ENCODE measurements at regions not wholly inside any gene's neighbourhood (a gene's known extent, or its start where the extent isn't known, plus 50 kb on each side); places are given as distances from the start of the nearest gene placed in this dataset.

DNA sequence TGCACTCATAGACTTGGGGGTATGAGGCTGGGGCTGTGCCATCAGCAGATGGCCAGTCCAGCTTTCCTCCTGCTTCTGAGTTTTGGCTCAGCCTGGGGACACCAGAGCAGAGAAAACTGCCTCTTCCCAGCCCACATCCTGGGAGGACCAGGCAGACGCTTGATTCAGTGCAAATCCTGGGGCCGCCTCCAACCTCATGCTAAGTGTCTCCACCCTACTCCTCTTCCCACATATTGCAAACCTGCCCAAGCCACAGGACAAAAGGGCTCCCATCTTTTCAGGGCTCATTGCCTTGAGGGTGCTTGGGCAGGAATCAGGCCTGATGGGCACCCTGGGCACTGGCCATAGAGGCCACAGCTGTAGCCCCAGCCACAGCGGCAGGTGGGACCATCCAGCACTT is 79.7 kb upstream of the SHANK2 start:
- DNase-seq (ENCODE audit: low spot score in 2 of 2): peak in 1 of 2 donors; percentile 59
- Histone ChIP-seq H3K27me3 (peaks cover 16% of the 10 kb centered on the region), H3K36me3 (no peaks in the 10 kb centered on the region), H3K27ac (no peak overlapping the region), H3K4me1 (no peaks in the 10 kb centered on the region), H3K9me3 (peaks cover 4% of the 10 kb centered on the region), H3K4me3 (no peak overlapping the region)
- TF ChIP-seq POLR2A (IDR thresholded peaks at IDR 0.05) (no peak), EP300 (IDR thresholded peaks at IDR 0.05) (no peak), POLR2AphosphoS5 (IDR thresholded peaks at IDR 0.05) (no peak)
- TF ChIP-seq, protein P1, sequence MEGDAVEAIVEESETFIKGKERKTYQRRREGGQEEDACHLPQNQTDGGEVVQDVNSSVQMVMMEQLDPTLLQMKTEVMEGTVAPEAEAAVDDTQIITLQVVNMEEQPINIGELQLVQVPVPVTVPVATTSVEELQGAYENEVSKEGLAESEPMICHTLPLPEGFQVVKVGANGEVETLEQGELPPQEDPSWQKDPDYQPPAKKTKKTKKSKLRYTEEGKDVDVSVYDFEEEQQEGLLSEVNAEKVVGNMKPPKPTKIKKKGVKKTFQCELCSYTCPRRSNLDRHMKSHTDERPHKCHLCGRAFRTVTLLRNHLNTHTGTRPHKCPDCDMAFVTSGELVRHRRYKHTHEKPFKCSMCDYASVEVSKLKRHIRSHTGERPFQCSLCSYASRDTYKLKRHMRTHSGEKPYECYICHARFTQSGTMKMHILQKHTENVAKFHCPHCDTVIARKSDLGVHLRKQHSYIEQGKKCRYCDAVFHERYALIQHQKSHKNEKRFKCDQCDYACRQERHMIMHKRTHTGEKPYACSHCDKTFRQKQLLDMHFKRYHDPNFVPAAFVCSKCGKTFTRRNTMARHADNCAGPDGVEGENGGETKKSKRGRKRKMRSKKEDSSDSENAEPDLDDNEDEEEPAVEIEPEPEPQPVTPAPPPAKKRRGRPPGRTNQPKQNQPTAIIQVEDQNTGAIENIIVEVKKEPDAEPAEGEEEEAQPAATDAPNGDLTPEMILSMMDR (IDR thresholded peaks at IDR 0.05): no peak
- 79% methylated on average over 3 of the region's 3 CpGs for WGBS

DNA sequence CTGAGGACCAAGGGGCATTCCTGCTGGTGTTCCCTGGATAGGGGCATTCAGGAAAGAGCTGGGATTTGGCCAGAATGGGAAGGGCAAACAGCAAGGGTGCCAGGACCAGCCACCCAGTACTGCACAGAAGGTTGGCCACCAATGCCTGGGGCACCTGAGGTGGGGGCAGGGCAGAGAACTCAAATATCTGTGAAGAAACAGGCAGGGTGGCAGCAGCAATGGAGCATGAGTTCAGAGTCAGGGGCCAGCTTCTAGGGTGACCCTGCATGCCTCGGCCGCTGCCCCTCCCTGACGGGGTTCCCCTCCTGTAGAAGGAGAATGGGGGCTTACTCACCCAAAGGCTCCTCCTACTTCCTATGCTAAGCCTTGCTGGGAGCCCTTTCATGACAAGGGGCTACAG is 79.3 kb upstream of the SHANK2 start:
- Histone ChIP-seq H3K36me3 (no peaks in the 10 kb centered on the region), H3K27ac (no peak overlapping the region), H3K27me3 (peaks cover 16% of the 10 kb centered on the region), H3K4me3 (no peak overlapping the region), H3K9me3 (peaks cover 4% of the 10 kb centered on the region), H3K4me1 (no peaks in the 10 kb centered on the region)
- WGBS: no CpG with 5 or more reads among the region's 3 CpGs
- peak in 1 of 2 donors; percentile 68 for DNase-seq (ENCODE audit: low spot score in 2 of 2)
- TF ChIP-seq POLR2AphosphoS5 (IDR thresholded peaks at IDR 0.05): no peak
- TF ChIP-seq EP300 (IDR thresholded peaks at IDR 0.05): no peak
- TF ChIP-seq, protein P1 (IDR thresholded peaks at IDR 0.05): no peak

DNA sequence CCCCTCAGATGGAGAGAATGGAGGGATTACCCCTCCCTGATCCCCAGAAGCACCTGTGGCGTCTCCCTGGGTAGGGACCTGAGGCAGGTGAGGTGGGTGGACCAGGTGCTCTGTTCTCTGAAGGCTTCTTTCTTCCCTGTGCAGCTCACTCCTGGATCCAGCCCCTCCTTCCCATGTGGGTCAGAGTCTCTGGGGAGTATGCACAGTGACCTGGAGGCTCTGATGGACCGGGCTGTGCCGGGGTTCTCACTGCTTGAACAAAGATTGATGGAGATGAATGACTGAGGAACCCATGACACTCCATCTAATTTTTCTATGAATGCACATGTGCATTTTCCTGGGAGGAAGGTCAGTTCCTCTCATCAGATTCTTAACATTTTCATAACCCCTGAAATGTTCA is 78.6 kb upstream of the SHANK2 start:
- WGBS: 87% methylated on average over 3 of the region's 3 CpGs
- Histone ChIP-seq H3K9me3 (peaks cover 4% of the 10 kb centered on the region), H3K4me1 (no peaks in the 10 kb centered on the region), H3K4me3 (no peak overlapping the region), H3K27ac (no peak overlapping the region), H3K27me3 (peaks cover 16% of the 10 kb centered on the region), H3K36me3 (no peaks in the 10 kb centered on the region)
- TF ChIP-seq, protein P1 (IDR thresholded peaks at IDR 0.05): no peak
- TF ChIP-seq EP300 (IDR thresholded peaks at IDR 0.05) (no peak), POLR2AphosphoS5 (IDR thresholded peaks at IDR 0.05) (no peak), POLR2A (IDR thresholded peaks at IDR 0.05) (no peak)
- peak in 1 of 2 donors; percentile 40 for DNase-seq (ENCODE audit: low spot score in 2 of 2)

DNA sequence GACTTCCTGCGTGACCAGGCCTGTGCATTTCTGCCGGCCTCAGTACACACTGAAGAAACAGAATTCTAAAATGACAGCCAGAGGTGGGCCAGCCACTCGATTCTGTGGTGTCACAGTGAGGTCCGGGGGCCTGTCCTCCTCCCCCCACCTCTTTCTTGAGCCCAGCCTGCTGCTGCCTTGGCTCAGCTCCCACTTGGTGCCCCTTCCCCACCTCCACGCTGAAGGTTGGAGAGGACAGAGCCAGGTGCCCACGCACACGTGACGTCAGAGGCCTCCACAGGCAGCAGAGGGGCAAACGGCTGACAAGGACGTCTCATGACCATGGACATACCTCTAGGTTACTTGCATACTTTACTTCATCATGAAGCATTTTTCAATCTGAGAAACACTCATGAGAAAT is 78.0 kb upstream of the SHANK2 start:
- peaks cover 16% of the 10 kb centered on the region for H3K27me3 ChIP-seq
- peaks cover 4% of the 10 kb centered on the region for H3K9me3 ChIP-seq
- DNase-seq (ENCODE audit: low spot score in 2 of 2): no peak
- no peak for TF ChIP-seq POLR2A (IDR thresholded peaks at IDR 0.05)
- TF ChIP-seq, protein P1 (IDR thresholded peaks at IDR 0.05): no peak
- TF ChIP-seq POLR2AphosphoS5 (IDR thresholded peaks at IDR 0.05): no peak
- TF ChIP-seq EP300 (IDR thresholded peaks at IDR 0.05): no peak
- H3K4me1 ChIP-seq: no peaks in the 10 kb centered on the region
- no peaks in the 10 kb centered on the region for H3K36me3 ChIP-seq
- no peak overlapping the region for H3K4me3 ChIP-seq
- no peak overlapping the region for H3K27ac ChIP-seq
- 80% methylated on average over 10 of the region's 10 CpGs for whole genome bisulfite sequencing

GRCh38 chr11:71329786-71330185 is 77.4 kb upstream of the SHANK2 start:
- H3K27ac ChIP-seq: no peak overlapping the region
- 88% methylated on average over 5 of the region's 5 CpGs for WGBS
- peak in 1 of 2 donors; percentile 50 for DNase-seq (ENCODE audit: low spot score in 2 of 2)
- no peak for TF ChIP-seq EP300 (IDR thresholded peaks at IDR 0.05)
- TF ChIP-seq POLR2AphosphoS5 (IDR thresholded peaks at IDR 0.05): no peak
- TF ChIP-seq, protein P1 (IDR thresholded peaks at IDR 0.05): no peak
- no peak for TF ChIP-seq POLR2A (IDR thresholded peaks at IDR 0.05)
- H3K4me3 ChIP-seq: no peak overlapping the region
- no peaks in the 10 kb centered on the region for H3K4me1 ChIP-seq
- H3K27me3 ChIP-seq: peaks cover 14% of the 10 kb centered on the region
- no peaks in the 10 kb centered on the region for H3K36me3 ChIP-seq
- H3K9me3 ChIP-seq: peaks cover 4% of the 10 kb centered on the region

Data from suprapubic skin (tissue), 4 donors.